ENCODE measurements at regions not wholly inside any gene's neighbourhood (a gene's known extent, or its start where the extent isn't known, plus 50 kb on each side); places are given as distances from the start of the nearest gene placed in this dataset.
A peak's percentile ranks its signal among the peaks of the same experiment; 100 is the strongest.
"Not testable (repeated sequence)": the region's sequence is repeated elsewhere in the genome, so short reads cannot be mapped to it uniquely, and the experiment has no call there.

- not testable (repeated sequence) for DNase-seq (ENCODE audit: low read depth in 1 of 2, low spot score in 1 of 2)
These were observed 145.2 kb upstream of the C1QTNF3 start for GRCh38 chr5:34188001-34188822.

- not testable (repeated sequence) for DNase-seq (ENCODE audit: low read depth in 1 of 2, low spot score in 1 of 2)
These were observed 146.2 kb upstream of the C1QTNF3 start for GRCh38 chr5:34189246-34189645.

- not testable (repeated sequence) for DNase-seq (ENCODE audit: low read depth in 1 of 2, low spot score in 1 of 2)
These were observed 146.9 kb upstream of the C1QTNF3 start for GRCh38 chr5:34189752-34190411.

- DNase-seq (ENCODE audit: low read depth in 1 of 2, low spot score in 1 of 2), result not testable (repeated sequence)
These were observed 147.5 kb upstream of the C1QTNF3 start for GRCh38 chr5:34190466-34190865.

GRCh38 chr5:34191279-34191744 is 148.3 kb upstream of the C1QTNF3 start:
- DNase-seq (ENCODE audit: low read depth in 1 of 2, low spot score in 1 of 2), result not testable (repeated sequence)

- not testable (repeated sequence) for DNase-seq (ENCODE audit: low read depth in 1 of 2, low spot score in 1 of 2)
These were observed 149.3 kb upstream of the C1QTNF3 start for GRCh38 chr5:34192064-34192922.

GRCh38 chr5:34192923-34193262 is 149.9 kb upstream of the C1QTNF3 start:
- DNase-seq (ENCODE audit: low read depth in 1 of 2, low spot score in 1 of 2), result not testable (repeated sequence)

- not testable (repeated sequence) for DNase-seq (ENCODE audit: low read depth in 1 of 2, low spot score in 1 of 2)
These were observed 150.3 kb upstream of the C1QTNF3 start for GRCh38 chr5:34193297-34193696.

- not testable (repeated sequence) for DNase-seq (ENCODE audit: low read depth in 1 of 2, low spot score in 1 of 2)
These were observed 150.8 kb upstream of the C1QTNF3 start for GRCh38 chr5:34193804-34194203.

GRCh38 chr5:34196091-34196490 is 153.1 kb upstream of the C1QTNF3 start:
- DNase-seq (ENCODE audit: low read depth in 1 of 2, low spot score in 1 of 2), result not testable (repeated sequence)

- not testable (repeated sequence) for DNase-seq (ENCODE audit: low read depth in 1 of 2, low spot score in 1 of 2)
These were observed 162.3 kb upstream of the C1QTNF3 start for GRCh38 chr5:34205347-34205746.

- DNase-seq (ENCODE audit: low read depth in 1 of 2, low spot score in 1 of 2), result not testable (repeated sequence)
These were observed 174.4 kb upstream of the C1QTNF3 start for GRCh38 chr5:34217386-34217785.

- DNase-seq (ENCODE audit: low read depth in 1 of 2, low spot score in 1 of 2), result not testable (repeated sequence)
These were observed 178.5 kb upstream of the C1QTNF3 start for GRCh38 chr5:34221329-34222073.

GRCh38 chr5:34223158-34223557 is 180.1 kb upstream of the C1QTNF3 start:
- DNase-seq (ENCODE audit: low read depth in 1 of 2, low spot score in 1 of 2), result not testable (repeated sequence)

- not testable (repeated sequence) for DNase-seq (ENCODE audit: low read depth in 1 of 2, low spot score in 1 of 2)
These were observed 187.4 kb upstream of the C1QTNF3 start for GRCh38 chr5:34230402-34230801.

- not testable (repeated sequence) for DNase-seq (ENCODE audit: low read depth in 1 of 2, low spot score in 1 of 2)
These were observed 200.8 kb upstream of the C1QTNF3 start for GRCh38 chr5:34243802-34244201.

- peak; percentile 57 to 63 for DNase-seq (ENCODE audit: low read depth in 1 of 2, low spot score in 1 of 2)
These were observed 201.4 kb upstream of the C1QTNF3 start for GRCh38 chr5:34244281-34245031.

GRCh38 chr5:34245032-34245394 is 202.0 kb upstream of the C1QTNF3 start:
- not testable (repeated sequence) for DNase-seq (ENCODE audit: low read depth in 1 of 2, low spot score in 1 of 2)

GRCh38 chr5:34245813-34246212 is 202.8 kb upstream of the C1QTNF3 start:
- not testable (repeated sequence) for DNase-seq (ENCODE audit: low read depth in 1 of 2, low spot score in 1 of 2)

- DNase-seq (ENCODE audit: low read depth in 1 of 2, low spot score in 1 of 2), result not testable (repeated sequence)
These were observed 215.6 kb upstream of the C1QTNF3 start for GRCh38 chr5:34258598-34258997.

Data from activated CD4-positive, alpha-beta T cell treated with anti-CD3 and anti-CD28 coated beads, Interleukin-2, amount 50 U/mL, for 24 hours (primary cell).